Neural cell (in vitro differentiated cells): ENCODE measurements at regions not wholly inside any gene's neighbourhood (a gene's known extent, or its start where the extent isn't known, plus 50 kb on each side); places are given as distances from the start of the nearest gene placed in this dataset.

ENCODE experiments used
- H2AFZ ChIP-seq: fragments of 200-600, 300-800 bp; sonication (generic), shearing (Covaris generic); 2 replicates; pipeline ENCODE4 v1.6.0; 2014; ENCODE audit warnings: low read depth, mild to moderate bottlenecking, antibody characterized with exemption, low read length, moderate library complexity
- H3F3A ChIP-seq: fragments of 200-600 bp; shearing (Covaris generic); 2 replicates; pipeline ENCODE4 v1.6.1; 2016; ENCODE audit warnings: mild to moderate bottlenecking, moderate library complexity, mixed read lengths, antibody characterized with exemption, low read length; ENCODE audit not compliant: insufficient read depth, poor library complexity, severe bottlenecking
- H3K27ac ChIP-seq: fragments of 200-600, 300-800 bp; sonication (generic), shearing (Covaris generic); 2 replicates; pipeline ENCODE4 v1.5.1; 2014; ENCODE audit warnings: mild to moderate bottlenecking, low read length, moderate library complexity
- H3K27me3 ChIP-seq: fragments of 300-800, 200-600 bp; sonication (generic), shearing (Covaris generic); 2 replicates; pipeline ENCODE4 v1.6.0; 2014; ENCODE audit warnings: mild to moderate bottlenecking, low read depth, low read length, moderate library complexity; ENCODE audit not compliant: insufficient read depth
- H3K36me3 ChIP-seq: fragments of 300-800, 200-600 bp; sonication (generic), shearing (Covaris generic); 2 replicates; pipeline ENCODE4 v1.5.1; 2014; ENCODE audit warnings: mild to moderate bottlenecking, antibody characterized with exemption, low read length, moderate library complexity; ENCODE audit not compliant: insufficient read depth
- H3K4me2 ChIP-seq: fragments of 300-800, 200-600 bp; sonication (generic), shearing (Covaris generic); 2 replicates; pipeline ENCODE4 v1.6.0; 2014; ENCODE audit warnings: mild to moderate bottlenecking, low read length
- H3K4me3 ChIP-seq: fragments of 300-800, 200-600 bp; sonication (generic), shearing (Covaris generic); 2 replicates; pipeline ENCODE4 v1.5.1; 2014; ENCODE audit warnings: mild to moderate bottlenecking, low read length, moderate library complexity
- H3K79me2 ChIP-seq: fragments of 200-600 bp; shearing (Covaris generic); replicated peaks from 2 replicates; pipeline ENCODE4 v1.6.0; 2014; ENCODE audit warnings: mild to moderate bottlenecking, low read length, moderate library complexity; ENCODE audit not compliant: insufficient read depth
- H3K9ac ChIP-seq: fragments of 300-800, 200-600 bp; sonication (generic), shearing (Covaris generic); 2 replicates; pipeline ENCODE4 v1.6.1; 2016; ENCODE audit warnings: mild to moderate bottlenecking, low read length, mixed read lengths
- H3K9me2 ChIP-seq: fragments of 200-600 bp; shearing (Covaris generic); 2 replicates; pipeline ENCODE4 v1.6.1; 2016; ENCODE audit warnings: mild to moderate bottlenecking, low read length, mixed read lengths; ENCODE audit not compliant: insufficient read depth
- H3K9me3 ChIP-seq: fragments of 200-600, 300-800 bp; sonication (generic), shearing (Covaris generic); 2 replicates; pipeline ENCODE4 v1.6.1; 2016; ENCODE audit warnings: mild to moderate bottlenecking, mixed run types, low read length, moderate library complexity, mixed read lengths
- H4K20me1 ChIP-seq: fragments of 200-600 bp; shearing (Covaris generic); 2 replicates; pipeline ENCODE4 v1.6.1; 2016; ENCODE audit warnings: mild to moderate bottlenecking, mixed run types; ENCODE audit not compliant: insufficient read depth
- CTCF ChIP-seq: fragments of 450-650 bp; IDR thresholded peaks from 2 replicates; pipeline ENCODE4 v1.5.1; 2014; ENCODE audit warnings: antibody characterized with exemption, mild to moderate bottlenecking, moderate library complexity; ENCODE audit not compliant: poor library complexity, severe bottlenecking
- EP300 ChIP-seq: fragments of 450-650 bp; conservative IDR thresholded peaks from 2 replicates; pipeline ENCODE4 v1.6.1; 2014; ENCODE audit warnings: antibody characterized with exemption, mild to moderate bottlenecking, moderate library complexity; ENCODE audit not compliant: poor library complexity, severe bottlenecking
- EZH2 ChIP-seq: fragments of 200-600, 300-800 bp; shearing (Covaris generic), sonication (generic); IDR thresholded peaks from 2 replicates; pipeline ENCODE4 v1.6.1; 2014; ENCODE audit warnings: antibody characterized with exemption, low read length, borderline replicate concordance, mild to moderate bottlenecking; ENCODE audit not compliant: insufficient read depth, poor library complexity, severe bottlenecking
- MXI1 ChIP-seq: fragments of 450-650 bp; conservative IDR thresholded peaks from 2 replicates; pipeline ENCODE4 v1.6.1; 2014; ENCODE audit warnings: antibody characterized with exemption, mild to moderate bottlenecking; ENCODE audit not compliant: poor library complexity, severe bottlenecking
- POLR2AphosphoS5 ChIP-seq: IDR thresholded peaks from 2 replicates; pipeline ENCODE4 v1.6.1; 2012
- RAD21 ChIP-seq: fragments of 450-650 bp; conservative IDR thresholded peaks from 2 replicates; pipeline ENCODE4 v1.6.1; 2014; ENCODE audit warnings: antibody characterized with exemption, mild to moderate bottlenecking, moderate library complexity
- SMC3 ChIP-seq: fragments of 450-650 bp; conservative IDR thresholded peaks from 2 replicates; pipeline ENCODE4 v1.6.1; 2014; ENCODE audit warnings: antibody characterized with exemption, mild to moderate bottlenecking, moderate library complexity; ENCODE audit not compliant: poor library complexity
- TAF1 ChIP-seq: IDR thresholded peaks from 2 replicates; pipeline ENCODE4 v1.6.1; 2012; ENCODE audit warnings: low read depth
- TF ChIP-seq, protein P1 (sequence below): IDR thresholded peaks from 2 replicates; pipeline ENCODE4 v1.6.1; 2012; ENCODE audit warnings: borderline replicate concordance

DNA sequence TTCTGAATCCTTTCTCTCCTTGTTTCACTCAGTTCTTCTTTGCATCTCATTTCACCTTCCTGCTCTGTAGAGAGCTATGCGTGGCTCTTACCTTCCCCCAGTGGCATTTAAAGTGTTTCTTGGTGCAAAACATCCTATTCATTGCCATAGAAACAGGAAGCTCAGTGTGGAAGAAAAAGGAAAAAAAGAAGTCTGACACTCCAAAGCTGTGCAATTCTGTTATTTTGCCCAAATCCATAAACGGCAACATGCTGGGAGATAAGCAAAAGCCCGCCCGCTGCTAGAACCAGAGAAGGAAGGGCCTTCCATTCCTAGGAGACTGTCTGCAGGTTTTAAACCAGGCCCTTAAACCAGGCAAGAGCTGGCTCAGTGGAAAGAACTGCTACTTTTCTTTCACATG, 247.1 kb downstream of the HIVEP2 start:
- Histone ChIP-seq H3F3A (no peaks in the 10 kb centered on the region), H3K4me2 (peak overlapping the region; percentile 23), H2AFZ (peak overlapping the region; percentile 21), H3K79me2 (no peaks in the 10 kb centered on the region), H3K27me3 (no peaks in the 10 kb centered on the region), H3K9me3 (no peaks in the 10 kb centered on the region), H3K9ac (peak overlapping the region; percentile 40), H3K36me3 (no peaks in the 10 kb centered on the region), H3K27ac (peak overlapping the region; percentile 54), H4K20me1 (no peaks in the 10 kb centered on the region), H3K9me2 (no peaks in the 10 kb centered on the region), H3K4me3 (peak overlapping the region; percentile 24)
- TF ChIP-seq POLR2AphosphoS5 = peak; percentile 41
- no peak for TF ChIP-seq EZH2
- TF ChIP-seq, protein P1, sequence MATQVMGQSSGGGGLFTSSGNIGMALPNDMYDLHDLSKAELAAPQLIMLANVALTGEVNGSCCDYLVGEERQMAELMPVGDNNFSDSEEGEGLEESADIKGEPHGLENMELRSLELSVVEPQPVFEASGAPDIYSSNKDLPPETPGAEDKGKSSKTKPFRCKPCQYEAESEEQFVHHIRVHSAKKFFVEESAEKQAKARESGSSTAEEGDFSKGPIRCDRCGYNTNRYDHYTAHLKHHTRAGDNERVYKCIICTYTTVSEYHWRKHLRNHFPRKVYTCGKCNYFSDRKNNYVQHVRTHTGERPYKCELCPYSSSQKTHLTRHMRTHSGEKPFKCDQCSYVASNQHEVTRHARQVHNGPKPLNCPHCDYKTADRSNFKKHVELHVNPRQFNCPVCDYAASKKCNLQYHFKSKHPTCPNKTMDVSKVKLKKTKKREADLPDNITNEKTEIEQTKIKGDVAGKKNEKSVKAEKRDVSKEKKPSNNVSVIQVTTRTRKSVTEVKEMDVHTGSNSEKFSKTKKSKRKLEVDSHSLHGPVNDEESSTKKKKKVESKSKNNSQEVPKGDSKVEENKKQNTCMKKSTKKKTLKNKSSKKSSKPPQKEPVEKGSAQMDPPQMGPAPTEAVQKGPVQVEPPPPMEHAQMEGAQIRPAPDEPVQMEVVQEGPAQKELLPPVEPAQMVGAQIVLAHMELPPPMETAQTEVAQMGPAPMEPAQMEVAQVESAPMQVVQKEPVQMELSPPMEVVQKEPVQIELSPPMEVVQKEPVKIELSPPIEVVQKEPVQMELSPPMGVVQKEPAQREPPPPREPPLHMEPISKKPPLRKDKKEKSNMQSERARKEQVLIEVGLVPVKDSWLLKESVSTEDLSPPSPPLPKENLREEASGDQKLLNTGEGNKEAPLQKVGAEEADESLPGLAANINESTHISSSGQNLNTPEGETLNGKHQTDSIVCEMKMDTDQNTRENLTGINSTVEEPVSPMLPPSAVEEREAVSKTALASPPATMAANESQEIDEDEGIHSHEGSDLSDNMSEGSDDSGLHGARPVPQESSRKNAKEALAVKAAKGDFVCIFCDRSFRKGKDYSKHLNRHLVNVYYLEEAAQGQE = peak; percentile 85
- TF ChIP-seq TAF1 = no peak
- peak; percentile 66 for TF ChIP-seq EP300
- TF ChIP-seq MXI1 = peak; percentile 11
- peak; percentile 17 for TF ChIP-seq RAD21
- TF ChIP-seq CTCF = no peak
- peak; percentile 29 for TF ChIP-seq SMC3

DNA sequence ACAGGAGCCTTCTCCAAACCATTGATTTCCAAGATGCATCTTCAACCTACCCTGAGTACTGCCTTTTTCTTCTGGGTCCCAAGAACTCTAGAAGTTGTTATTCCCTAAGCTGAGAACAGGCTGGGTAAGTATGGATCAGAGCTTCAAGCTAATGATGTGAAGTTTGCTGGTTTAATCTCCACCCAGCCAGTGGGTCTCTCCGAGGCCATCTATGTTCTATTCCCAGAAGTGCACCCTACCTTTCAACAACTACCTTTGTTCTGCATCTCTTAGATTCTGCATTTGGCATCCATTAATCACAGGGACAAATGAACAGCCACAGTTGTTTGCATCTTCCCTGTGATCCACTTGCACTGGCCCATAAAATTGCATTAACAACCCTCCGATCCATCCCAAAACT, 246.2 kb downstream of the HIVEP2 start:
- Histone ChIP-seq H3F3A (no peaks in the 10 kb centered on the region), H3K9me3 (no peaks in the 10 kb centered on the region), H3K36me3 (no peaks in the 10 kb centered on the region), H3K4me3 (no peak overlapping the region), H2AFZ (no peak overlapping the region), H4K20me1 (no peaks in the 10 kb centered on the region), H3K9ac (no peak overlapping the region), H3K79me2 (no peaks in the 10 kb centered on the region), H3K27me3 (no peaks in the 10 kb centered on the region), H3K27ac (peak overlapping the region; percentile 54), H3K4me2 (no peak overlapping the region), H3K9me2 (no peaks in the 10 kb centered on the region)
- TF ChIP-seq CTCF (peak; percentile 30), POLR2AphosphoS5 (no peak)
